GM18502 (cell line): ENCODE measurements at regions not wholly inside any gene's neighbourhood (a gene's known extent, or its start where the extent isn't known, plus 50 kb on each side); places are given as distances from the start of the nearest gene placed in this dataset.
A peak's percentile ranks its signal among the peaks of the same experiment; 100 is the strongest.
"Not testable (repeated sequence)": the region's sequence is repeated elsewhere in the genome, so short reads cannot be mapped to it uniquely, and the experiment has no call there.

Experiments used
- ATAC-seq: cut with Tn5 transposase; IDR thresholded peaks from one replicate; pipeline ENCODE4 v1.9.1; 2021; ENCODE audit warnings: mild to moderate bottlenecking; ENCODE audit not compliant: unreplicated experiment, poor library complexity

- ATAC-seq, result no peak
Measured at GRCh38 chrX:28472926-28473325, 114.3 kb upstream of the IL1RAPL1 start.

DNA sequence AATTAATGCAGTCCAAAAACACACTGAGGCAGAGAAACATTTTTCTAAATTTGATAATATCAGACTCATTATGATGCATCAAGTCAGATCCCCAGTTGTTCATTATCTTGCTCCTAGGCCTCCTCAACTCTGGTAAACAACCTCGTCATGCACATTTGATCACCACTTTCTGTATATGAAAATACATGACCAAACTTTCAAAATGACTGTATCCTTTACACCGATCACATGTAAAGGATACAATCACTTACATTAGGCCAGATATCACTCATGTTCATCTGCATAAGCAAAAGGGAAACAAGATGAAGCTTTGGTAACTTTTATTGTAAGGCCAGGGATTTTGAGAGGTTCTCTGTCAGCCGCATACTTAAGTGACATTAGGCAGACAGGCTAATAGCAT is 99.4 kb upstream of the IL1RAPL1 start:
- peak; percentile 73 for ATAC-seq

DNA sequence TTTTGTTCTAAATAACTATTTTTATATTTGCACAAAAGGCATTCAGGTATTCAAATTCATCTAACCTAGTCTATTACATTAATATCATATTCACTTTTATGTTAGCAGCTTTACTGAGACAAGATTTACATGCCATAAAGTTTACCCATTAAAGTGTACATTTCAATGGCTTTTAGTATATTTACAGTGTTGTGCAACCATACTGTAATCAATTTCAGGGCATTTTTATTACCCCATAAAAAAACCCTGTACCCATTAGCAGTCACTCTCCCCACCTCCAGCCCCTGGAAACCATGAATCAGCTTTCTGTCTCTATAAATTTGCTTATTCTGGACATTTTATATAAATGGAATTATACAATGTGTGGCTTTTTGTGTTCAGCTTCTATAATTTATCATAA is 95.9 kb upstream of the IL1RAPL1 start:
- no peak for ATAC-seq

- no peak for ATAC-seq
Measured at GRCh38 chrX:28491941-28492340, 95.3 kb upstream of the IL1RAPL1 start.

- no peak for ATAC-seq
Measured at GRCh38 chrX:28498658-28499057, 88.6 kb upstream of the IL1RAPL1 start.

DNA sequence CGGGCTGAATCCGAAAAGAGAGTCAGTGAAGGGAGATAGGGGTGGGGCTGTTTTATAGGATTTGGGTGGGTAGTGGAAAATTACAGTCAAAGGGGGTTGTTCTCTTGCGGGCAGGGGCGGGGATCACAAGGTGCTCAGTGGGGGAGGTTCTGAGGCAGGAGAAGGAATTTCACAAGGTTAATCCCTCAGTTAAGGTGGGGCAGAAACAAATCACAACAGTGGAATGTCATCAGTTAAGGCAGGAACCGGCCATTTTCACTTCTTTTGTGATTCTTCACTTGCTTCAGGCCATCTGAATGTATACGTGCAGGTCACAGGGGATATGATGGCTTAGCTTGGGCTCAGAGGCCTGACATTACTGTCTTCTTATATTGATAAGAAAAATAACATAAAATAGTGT is 84.6 kb upstream of the IL1RAPL1 start:
- ATAC-seq, result not testable (repeated sequence)

DNA sequence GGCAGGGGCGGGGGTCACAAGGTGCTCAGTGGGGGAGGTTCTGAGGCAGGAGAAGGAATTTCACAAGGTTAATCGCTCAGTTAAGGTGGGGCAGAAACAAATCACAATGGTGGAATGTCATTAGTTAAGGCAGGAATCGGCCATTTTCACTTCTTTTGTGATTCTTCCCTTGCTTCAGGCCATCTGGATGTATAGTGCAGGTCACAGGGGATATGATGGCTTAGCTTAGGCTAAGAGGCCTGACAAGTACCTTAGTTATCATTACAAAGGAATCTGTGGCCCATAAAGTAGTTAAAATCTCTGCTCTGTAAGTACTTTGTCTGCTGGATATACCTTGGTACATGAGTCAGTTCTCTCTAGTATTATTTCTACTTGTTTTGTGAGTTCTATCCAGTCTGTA is 79.6 kb upstream of the IL1RAPL1 start:
- ATAC-seq, result not testable (repeated sequence)

GRCh38 chrX:28520786-28521185 is 66.5 kb upstream of the IL1RAPL1 start:
- no peak for ATAC-seq

DNA sequence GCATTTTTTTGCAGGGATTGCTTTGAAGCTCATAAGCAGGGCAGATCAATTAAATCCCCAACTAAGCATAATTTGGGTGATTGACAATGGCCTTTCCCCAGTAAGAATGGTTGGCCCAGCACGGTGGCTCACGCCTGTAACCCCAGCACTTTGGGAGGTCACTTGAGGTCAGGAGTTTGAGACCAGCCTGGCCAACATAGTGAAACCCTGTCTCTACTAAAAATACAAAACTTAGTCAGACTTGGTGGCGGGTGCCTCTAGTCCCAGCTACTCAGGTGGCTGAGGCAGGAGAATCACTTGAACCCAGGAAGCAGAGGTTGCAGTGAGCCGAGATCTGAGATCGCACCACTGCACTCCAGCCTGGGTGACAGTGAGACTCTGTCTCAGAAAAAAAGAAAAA is 58.9 kb upstream of the IL1RAPL1 start:
- ATAC-seq, result not testable (repeated sequence)
